GM12891 (cell line): ENCODE measurements at regions not wholly inside any gene's neighbourhood (a gene's known extent, or its start where the extent isn't known, plus 50 kb on each side); places are given as distances from the start of the nearest gene placed in this dataset.

Experiments
- PAX5 ChIP-seq: IDR thresholded peaks from 2 replicates; pipeline ENCODE4 v1.6.1; 2011; ENCODE audit warnings: low read length, moderate library complexity, mild to moderate bottlenecking; ENCODE audit not compliant: insufficient read depth, severe bottlenecking
- POLR2A ChIP-seq: IDR thresholded peaks from 2 replicates; pipeline ENCODE4 v1.6.1; 2011; ENCODE audit warnings: low read depth, low read length, control low read depth
- POLR2AphosphoS5 ChIP-seq: IDR thresholded peaks from 2 replicates; pipeline ENCODE4 v1.6.1; 2011; ENCODE audit warnings: low read depth, low read length, control low read depth
- POU2F2 ChIP-seq: IDR thresholded peaks from 2 replicates; pipeline ENCODE4 v1.6.1; 2011; ENCODE audit warnings: low read depth, mild to moderate bottlenecking, control low read depth, low read length, moderate library complexity
- SPI1 ChIP-seq: IDR thresholded peaks from 2 replicates; pipeline ENCODE4 v1.6.1; 2011; ENCODE audit warnings: low read depth, low read length, control low read depth
- TAF1 ChIP-seq: IDR thresholded peaks from 2 replicates; pipeline ENCODE4 v1.6.1; 2011; ENCODE audit warnings: low read depth, low read length, control low read depth

GRCh38 chr5:158516521-158516920 lies 583.2 kb downstream of the EBF1 start:
- TF ChIP-seq POLR2A (no peak), TAF1 (no peak), POLR2AphosphoS5 (no peak), POU2F2 (no peak), SPI1 (no peak), PAX5 (no peak)
